H9 (cell line): ENCODE measurements at regions not wholly inside any gene's neighbourhood (a gene's known extent, or its start where the extent isn't known, plus 50 kb on each side); places are given as distances from the start of the nearest gene placed in this dataset.

Source experiments
- DNase-seq: peaks from one replicate; pipeline ENCODE4 v3.0.0-alpha.2; 2017
- H2AFZ ChIP-seq: one replicate; pipeline ENCODE4 v1.6.1; 2013; ENCODE audit warnings: mild to moderate bottlenecking, low read length, control low read depth, moderate library complexity
- H2AK5ac ChIP-seq: 2 replicates; pipeline ENCODE4 v1.6.1; 2013; ENCODE audit warnings: low read length, control low read depth, mixed read lengths; ENCODE audit not compliant: insufficient read length
- H2BK120ac ChIP-seq: one replicate; pipeline ENCODE4 v1.6.1; 2013; ENCODE audit warnings: low read depth, mild to moderate bottlenecking, low read length, control low read depth, inconsistent platforms; ENCODE audit not compliant: poor library complexity, severe bottlenecking
- H2BK12ac ChIP-seq: 2 replicates; pipeline ENCODE4 v1.6.1; 2013; ENCODE audit warnings: low read length, control low read depth, mixed read lengths, low read depth; ENCODE audit not compliant: insufficient read length
- H2BK15ac ChIP-seq: 2 replicates; pipeline ENCODE4 v1.6.1; 2013; ENCODE audit warnings: low read depth, low read length, control low read depth
- H2BK20ac ChIP-seq: one replicate; pipeline ENCODE4 v1.6.1; 2013; ENCODE audit warnings: low read depth, mild to moderate bottlenecking, low read length, control low read depth, inconsistent platforms; ENCODE audit not compliant: poor library complexity, severe bottlenecking
- H2BK5ac ChIP-seq: 2 replicates; pipeline ENCODE4 v1.6.1; 2013; ENCODE audit warnings: low read length, control low read depth, mixed read lengths; ENCODE audit not compliant: insufficient read length
- H3K14ac ChIP-seq: 2 replicates; pipeline ENCODE4 v1.6.1; 2013; ENCODE audit warnings: low read length, control low read depth; ENCODE audit not compliant: insufficient read depth
- H3K18ac ChIP-seq: 2 replicates; pipeline ENCODE4 v1.6.1; 2013; ENCODE audit warnings: low read depth, mild to moderate bottlenecking, mixed read lengths, low read length, control low read depth; ENCODE audit not compliant: insufficient read length
- H3K23ac ChIP-seq: 2 replicates; pipeline ENCODE4 v1.6.1; 2013; ENCODE audit warnings: low read length, control low read depth, mixed read lengths, low read depth; ENCODE audit not compliant: insufficient read length
- H3K23me2 ChIP-seq: 2 replicates; pipeline ENCODE4 v1.6.1; 2013; ENCODE audit warnings: low read depth, mild to moderate bottlenecking, mixed read lengths, low read length, control low read depth; ENCODE audit not compliant: insufficient read length, poor library complexity, severe bottlenecking
- H3K27ac ChIP-seq: 2 replicates; pipeline ENCODE4 v1.5.1; 2013; ENCODE audit warnings: low read length, control low read depth, mixed read lengths, low read depth; ENCODE audit not compliant: insufficient read length
- H3K27me3 ChIP-seq: 2 replicates; pipeline ENCODE4 v1.6.1; 2013; ENCODE audit warnings: low read length, control low read depth, inconsistent platforms; ENCODE audit not compliant: insufficient read depth
- H3K4ac ChIP-seq: 2 replicates; pipeline ENCODE4 v1.6.1; 2013; ENCODE audit warnings: low read depth, mild to moderate bottlenecking, control low read depth, inconsistent platforms, low read length, moderate library complexity
- H3K4me1 ChIP-seq: 2 replicates; pipeline ENCODE4 v1.6.1; 2013; ENCODE audit warnings: low read length, control low read depth, inconsistent platforms; ENCODE audit not compliant: insufficient read depth
- H3K4me2 ChIP-seq: 2 replicates; pipeline ENCODE4 v1.6.1; 2013; ENCODE audit warnings: low read length, control low read depth, mixed read lengths; ENCODE audit not compliant: insufficient read length, insufficient read depth
- H3K56ac ChIP-seq: 2 replicates; pipeline ENCODE4 v1.6.1; 2013; ENCODE audit warnings: low read depth, mild to moderate bottlenecking, mixed read lengths, low read length, control low read depth; ENCODE audit not compliant: insufficient read length
- H3K79me1 ChIP-seq: 2 replicates; pipeline ENCODE4 v1.6.1; 2013; ENCODE audit warnings: low read depth, mild to moderate bottlenecking, moderate library complexity, low read length, control low read depth, inconsistent platforms; ENCODE audit not compliant: insufficient read depth, poor library complexity, severe bottlenecking
- H3K79me2 ChIP-seq: 2 replicates; pipeline ENCODE4 v1.6.1; 2013; ENCODE audit warnings: low read length, control low read depth, inconsistent platforms; ENCODE audit not compliant: insufficient read depth
- H3K9ac ChIP-seq: 2 replicates; pipeline ENCODE4 v1.6.1; 2013; ENCODE audit warnings: low read length, control low read depth, mixed read lengths; ENCODE audit not compliant: insufficient read length; ENCODE audit errors: extremely low read depth
- H3K9me3 ChIP-seq: one replicate; pipeline ENCODE4 v1.6.1; 2013; ENCODE audit warnings: low read depth, low read length, inconsistent platforms; ENCODE audit not compliant: control insufficient read depth
- H3T11ph ChIP-seq: one replicate; pipeline ENCODE4 v1.6.1; 2013; ENCODE audit warnings: mild to moderate bottlenecking, low read length, control low read depth, inconsistent platforms
- H4K20me1 ChIP-seq: one replicate; pipeline ENCODE4 v1.6.1; 2013; ENCODE audit not compliant: control insufficient read depth, insufficient read length, insufficient read depth
- H4K5ac ChIP-seq: 2 replicates; pipeline ENCODE4 v1.6.1; 2013; ENCODE audit warnings: low read depth, mild to moderate bottlenecking, mixed read lengths, low read length, control low read depth; ENCODE audit not compliant: insufficient read length
- H4K8ac ChIP-seq: replicated peaks from 2 replicates; pipeline ENCODE4 v1.6.1; 2013; ENCODE audit warnings: low read length, control low read depth, mixed read lengths, low read depth; ENCODE audit not compliant: insufficient read length
- H4K91ac ChIP-seq: 2 replicates; pipeline ENCODE4 v1.6.1; 2013; ENCODE audit warnings: low read depth, mild to moderate bottlenecking, moderate library complexity, mixed read lengths, low read length, control low read depth; ENCODE audit not compliant: insufficient read length
- H3K27ac Mint-ChIP-seq, 3 experiments: 2 replicates in 2 of 3; 3 replicates in 1 of 3; pipeline ENCODE4 v1.8.0; 2020 to 2021; ENCODE audit warnings: mixed read lengths in 3 of 3, mild to moderate bottlenecking in 1 of 3, moderate library complexity in 1 of 3
- H3K27me3 Mint-ChIP-seq: 2 replicates; pipeline ENCODE4 v1.8.0; 2021; ENCODE audit warnings: low read depth, mild to moderate bottlenecking, moderate library complexity, mixed read lengths
- H3K36me3 Mint-ChIP-seq, 3 experiments: 2 replicates in 2 of 3; 3 replicates in 1 of 3; pipeline ENCODE4 v1.8.0; 2020 to 2021; ENCODE audit warnings: low read depth in 3 of 3, mixed read lengths in 3 of 3; ENCODE audit not compliant: insufficient read depth in 1 of 3
- H3K4me1 Mint-ChIP-seq, 2 experiments: 2 replicates each; pipeline ENCODE4 v1.8.0; 2020; ENCODE audit warnings: mixed read lengths in 2 of 2
- H3K4me3 Mint-ChIP-seq, 2 experiments: 2 replicates in 1 of 2; 3 replicates in 1 of 2; pipeline ENCODE4 v1.8.0; 2020 to 2021; ENCODE audit warnings: mild to moderate bottlenecking in 2 of 2, mixed read lengths in 2 of 2, moderate library complexity in 1 of 2
- H3K9me3 Mint-ChIP-seq, 2 experiments: 2 replicates in 1 of 2; 3 replicates in 1 of 2; pipeline ENCODE4 v1.8.0; 2020; ENCODE audit warnings: mild to moderate bottlenecking in 2 of 2, mixed read lengths in 2 of 2, moderate library complexity in 1 of 2
- WGBS: extraction: QIAGEN DNeasy Blood & Tissue Kit; methylation state at CpG from one replicate; pipeline ENCODE4 v1.1.7; 2013; ENCODE audit warnings: missing lambda C conversion rate, low lambda C conversion rate, mixed read lengths; ENCODE audit not compliant: insufficient read length; ENCODE audit errors: extremely low coverage; 5-methylcytosine and 5-hydroxymethylcytosine counted together
- TF ChIP-seq, protein P1 (sequence below): fragments of 200-600 bp; sonication (generic); conservative IDR thresholded peaks from 3 replicates; pipeline ENCODE4 v1.8.0; 2021; ENCODE audit warnings: antibody characterized with exemption, mild to moderate bottlenecking

DNA sequence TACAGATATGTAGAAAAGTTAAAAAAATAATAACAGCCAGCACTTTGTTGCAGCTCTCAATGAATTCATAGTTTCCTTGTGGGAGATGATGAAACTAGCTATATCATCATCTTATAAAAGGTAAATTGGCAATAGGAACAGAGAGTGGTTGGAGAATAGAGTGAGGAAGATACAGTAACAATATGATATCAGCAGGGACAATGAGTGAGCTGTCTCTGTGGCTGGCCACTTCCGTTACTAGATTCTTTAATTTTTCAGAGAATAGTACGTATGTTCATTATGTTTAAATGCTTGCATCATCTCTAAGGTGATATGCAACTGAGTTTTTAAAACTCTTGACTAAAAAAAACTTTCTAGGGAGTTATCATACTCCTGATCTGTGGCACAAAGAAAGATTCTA, 1006.2 kb upstream of the FLRT2 start:
- Histone ChIP-seq H3K4me2 (no peak overlapping the region), H3K27me3 (no peaks in the 10 kb centered on the region), H2BK20ac (no peak overlapping the region), H3K18ac (no peak overlapping the region), H3K14ac (no peak overlapping the region), H3K79me1 (no peaks in the 10 kb centered on the region), H3K79me2 (no peaks in the 10 kb centered on the region), H3K27ac (no peak overlapping the region), H4K91ac (no peak overlapping the region), H2BK15ac (no peak overlapping the region), H2BK120ac (no peak overlapping the region), H2BK5ac (no peak overlapping the region), H3K9ac (no peak overlapping the region), H4K8ac (no peak overlapping the region), H3K56ac (no peak overlapping the region), H2AK5ac (no peak overlapping the region), H2BK12ac (no peak overlapping the region), H2AFZ (no peak overlapping the region), H3K4ac (no peak overlapping the region), H3K9me3 (no peaks in the 10 kb centered on the region), H4K20me1 (no peaks in the 10 kb centered on the region), H3K23me2 (no peaks in the 10 kb centered on the region), H3K4me1 (no peaks in the 10 kb centered on the region), H4K5ac (no peak overlapping the region), H3K23ac (no peak overlapping the region), H3T11ph (no peak overlapping the region)
- no CpG with 5 or more reads among the region's 2 CpGs for WGBS
- Mint-ChIP-seq H3K27me3 (no peaks in the 10 kb centered on the region), H3K9me3 (no peaks in the 10 kb centered on the region), H3K4me3 (no peak overlapping the region), H3K4me1 (no peaks in the 10 kb centered on the region), H3K27ac (no peak overlapping the region), H3K36me3 (no peaks in the 10 kb centered on the region)
- DNase-seq: no peak
- TF ChIP-seq, protein P1, sequence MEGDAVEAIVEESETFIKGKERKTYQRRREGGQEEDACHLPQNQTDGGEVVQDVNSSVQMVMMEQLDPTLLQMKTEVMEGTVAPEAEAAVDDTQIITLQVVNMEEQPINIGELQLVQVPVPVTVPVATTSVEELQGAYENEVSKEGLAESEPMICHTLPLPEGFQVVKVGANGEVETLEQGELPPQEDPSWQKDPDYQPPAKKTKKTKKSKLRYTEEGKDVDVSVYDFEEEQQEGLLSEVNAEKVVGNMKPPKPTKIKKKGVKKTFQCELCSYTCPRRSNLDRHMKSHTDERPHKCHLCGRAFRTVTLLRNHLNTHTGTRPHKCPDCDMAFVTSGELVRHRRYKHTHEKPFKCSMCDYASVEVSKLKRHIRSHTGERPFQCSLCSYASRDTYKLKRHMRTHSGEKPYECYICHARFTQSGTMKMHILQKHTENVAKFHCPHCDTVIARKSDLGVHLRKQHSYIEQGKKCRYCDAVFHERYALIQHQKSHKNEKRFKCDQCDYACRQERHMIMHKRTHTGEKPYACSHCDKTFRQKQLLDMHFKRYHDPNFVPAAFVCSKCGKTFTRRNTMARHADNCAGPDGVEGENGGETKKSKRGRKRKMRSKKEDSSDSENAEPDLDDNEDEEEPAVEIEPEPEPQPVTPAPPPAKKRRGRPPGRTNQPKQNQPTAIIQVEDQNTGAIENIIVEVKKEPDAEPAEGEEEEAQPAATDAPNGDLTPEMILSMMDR: no peak
